Adrenal gland (tissue), 9 donors: ENCODE measurements at regions not wholly inside any gene's neighbourhood (a gene's known extent, or its start where the extent isn't known, plus 50 kb on each side); places are given as distances from the start of the nearest gene placed in this dataset.
A peak's percentile ranks its signal among the peaks of the same experiment; 100 is the strongest.

ENCODE experiments used
- DNase-seq, 7 donors: peaks; one replicate each; pipeline ENCODE4 v3.0.0-alpha.2; 2019 to 2020
- H3K27ac ChIP-seq, 5 donors: fragments of 200-600 bp; sonication (generic) in 4 of 5; 1 replicate in 3 of 5; 2 replicates in 2 of 5; pipeline versions ENCODE4 v1.5.1 to v1.8.0; 2016 to 2020; ENCODE audit warnings: mild to moderate bottlenecking in 1 of 5
- H3K27me3 ChIP-seq: fragments of 200-600 bp; 2 replicates; pipeline ENCODE4 v1.8.0; 2021
- H3K36me3 ChIP-seq, 2 donors: fragments of 200-600 bp; replicated peaks in 1 of 2; 1 replicate in 1 of 2; 2 replicates in 1 of 2; pipeline versions ENCODE4 v1.5.1 to v1.8.0; 2018 to 2022
- H3K4me1 ChIP-seq, 2 donors: fragments of 200-600 bp; replicated peaks in 1 of 2; 1 replicate in 1 of 2; 2 replicates in 1 of 2; pipeline versions ENCODE4 v1.5.1 to v1.8.0; 2018 to 2021
- H3K4me3 ChIP-seq, 4 donors: fragments of 200-600 bp; sonication (generic) in 3 of 4; one replicate each; pipeline ENCODE4 v1.5.1; 2016 to 2018
- H3K9me3 ChIP-seq, 3 donors: fragments of 200-600 bp; sonication (generic) in 1 of 3; replicated peaks in 1 of 3; 1 replicate in 2 of 3; 2 replicates in 1 of 3; pipeline versions ENCODE4 v1.5.1 to v1.8.0; 2016 to 2021
- POLR2A ChIP-seq, 2 donors: fragments of 450-650 bp; IDR thresholded peaks; one replicate each; pipeline ENCODE4 v1.6.1; 2017; ENCODE audit warnings: antibody characterized with exemption in 2 of 2, mild to moderate bottlenecking in 2 of 2, moderate library complexity in 1 of 2
- WGBS, 4 donors: extraction: QIAGEN DNeasy Blood & Tissue Kit in 2 of 4; methylation state at CpG; one replicate each; pipeline versions ENCODE4 v1.1.5 to v1.1.7; 2013 to 2017; 5-methylcytosine and 5-hydroxymethylcytosine counted together
- intact Hi-C, 2 donors: fragments of 100-400 bp; cut with DNase I; formaldehyde crosslinking; loops; one replicate each; pipeline versions ENCODE4 v1.14.1 to v1.15.0; 2022 to 2023
- TF ChIP-seq, protein P1 (sequence below), 6 experiments: fragments of 450-650 bp in 4 of 6; fragments of 200-600 bp in 2 of 6; sonication (generic) in 1 of 6; IDR thresholded peaks; 1 replicate in 5 of 6; 2 replicates in 1 of 6; pipeline versions ENCODE4 v1.5.1 to v1.8.0; 2016 to 2021; ENCODE audit warnings: antibody characterized with exemption in 6 of 6, mild to moderate bottlenecking in 2 of 6, moderate library complexity in 1 of 6
- donor health status: healthy with polysubstance abuse.
- donor health status: Bipolar disorder and iron deficiency.
- donor health status: DM: yes; HTN: yes; CAD: no.
- donor health status: DM: no; HTN: no; CAD: no.
- donor health status: DM: no; HTN: no; CAD: no.

DNA sequence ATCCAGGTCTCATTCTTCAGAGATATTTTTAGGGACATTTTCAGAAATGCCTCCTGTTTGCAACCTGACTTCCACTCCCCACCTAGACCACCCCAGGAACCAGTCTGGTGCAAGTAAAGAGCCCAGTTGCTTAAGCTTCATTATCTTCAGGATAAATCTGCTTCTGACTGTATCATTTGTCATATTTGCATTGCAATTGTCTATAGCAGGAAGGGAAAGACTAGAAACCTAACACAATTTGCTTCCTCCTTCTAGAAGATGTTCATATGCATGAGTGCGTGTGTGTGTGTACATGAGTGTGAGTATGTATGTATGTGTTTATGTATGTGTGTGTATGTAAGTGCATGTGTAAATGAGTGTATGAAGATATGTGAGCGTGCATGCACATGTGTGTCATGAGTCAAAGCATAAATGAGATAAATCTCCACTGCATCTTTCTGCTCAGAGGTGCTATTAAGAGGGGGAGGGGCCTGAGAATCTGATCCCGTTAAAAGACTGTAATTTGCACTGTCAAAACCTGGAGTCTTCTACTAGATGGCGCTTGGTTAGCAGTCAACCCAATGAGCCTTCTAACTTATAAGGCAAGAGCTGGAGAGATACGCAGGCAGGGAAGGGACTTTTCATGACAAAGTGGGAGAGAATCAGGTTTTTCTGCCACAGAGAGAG lies 178.8 kb upstream of the KL start:
- no peak for DNase-seq
- H3K4me3 ChIP-seq, result no peak overlapping the region
- whole genome bisulfite sequencing, 4 donors, result 84 to 91% (median 86%) methylated on average over 5 of the region's 5 CpGs
- peaks cover 0 to 6% (median 0%) of the 10 kb centered on the region in 3 donors for H3K9me3 ChIP-seq
- no peaks in the 10 kb centered on the region for H3K36me3 ChIP-seq
- no peak overlapping the region for H3K27ac ChIP-seq
- H3K27me3 ChIP-seq, result no peaks in the 10 kb centered on the region
- TF ChIP-seq POLR2A (IDR thresholded peaks at IDR 0.05), result no peak
- TF ChIP-seq, protein P1, sequence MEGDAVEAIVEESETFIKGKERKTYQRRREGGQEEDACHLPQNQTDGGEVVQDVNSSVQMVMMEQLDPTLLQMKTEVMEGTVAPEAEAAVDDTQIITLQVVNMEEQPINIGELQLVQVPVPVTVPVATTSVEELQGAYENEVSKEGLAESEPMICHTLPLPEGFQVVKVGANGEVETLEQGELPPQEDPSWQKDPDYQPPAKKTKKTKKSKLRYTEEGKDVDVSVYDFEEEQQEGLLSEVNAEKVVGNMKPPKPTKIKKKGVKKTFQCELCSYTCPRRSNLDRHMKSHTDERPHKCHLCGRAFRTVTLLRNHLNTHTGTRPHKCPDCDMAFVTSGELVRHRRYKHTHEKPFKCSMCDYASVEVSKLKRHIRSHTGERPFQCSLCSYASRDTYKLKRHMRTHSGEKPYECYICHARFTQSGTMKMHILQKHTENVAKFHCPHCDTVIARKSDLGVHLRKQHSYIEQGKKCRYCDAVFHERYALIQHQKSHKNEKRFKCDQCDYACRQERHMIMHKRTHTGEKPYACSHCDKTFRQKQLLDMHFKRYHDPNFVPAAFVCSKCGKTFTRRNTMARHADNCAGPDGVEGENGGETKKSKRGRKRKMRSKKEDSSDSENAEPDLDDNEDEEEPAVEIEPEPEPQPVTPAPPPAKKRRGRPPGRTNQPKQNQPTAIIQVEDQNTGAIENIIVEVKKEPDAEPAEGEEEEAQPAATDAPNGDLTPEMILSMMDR (IDR thresholded peaks at IDR 0.05), result no peak
- intact Hi-C loops, result no loop called here
- H3K4me1 ChIP-seq, result no peaks in the 10 kb centered on the region

DNA sequence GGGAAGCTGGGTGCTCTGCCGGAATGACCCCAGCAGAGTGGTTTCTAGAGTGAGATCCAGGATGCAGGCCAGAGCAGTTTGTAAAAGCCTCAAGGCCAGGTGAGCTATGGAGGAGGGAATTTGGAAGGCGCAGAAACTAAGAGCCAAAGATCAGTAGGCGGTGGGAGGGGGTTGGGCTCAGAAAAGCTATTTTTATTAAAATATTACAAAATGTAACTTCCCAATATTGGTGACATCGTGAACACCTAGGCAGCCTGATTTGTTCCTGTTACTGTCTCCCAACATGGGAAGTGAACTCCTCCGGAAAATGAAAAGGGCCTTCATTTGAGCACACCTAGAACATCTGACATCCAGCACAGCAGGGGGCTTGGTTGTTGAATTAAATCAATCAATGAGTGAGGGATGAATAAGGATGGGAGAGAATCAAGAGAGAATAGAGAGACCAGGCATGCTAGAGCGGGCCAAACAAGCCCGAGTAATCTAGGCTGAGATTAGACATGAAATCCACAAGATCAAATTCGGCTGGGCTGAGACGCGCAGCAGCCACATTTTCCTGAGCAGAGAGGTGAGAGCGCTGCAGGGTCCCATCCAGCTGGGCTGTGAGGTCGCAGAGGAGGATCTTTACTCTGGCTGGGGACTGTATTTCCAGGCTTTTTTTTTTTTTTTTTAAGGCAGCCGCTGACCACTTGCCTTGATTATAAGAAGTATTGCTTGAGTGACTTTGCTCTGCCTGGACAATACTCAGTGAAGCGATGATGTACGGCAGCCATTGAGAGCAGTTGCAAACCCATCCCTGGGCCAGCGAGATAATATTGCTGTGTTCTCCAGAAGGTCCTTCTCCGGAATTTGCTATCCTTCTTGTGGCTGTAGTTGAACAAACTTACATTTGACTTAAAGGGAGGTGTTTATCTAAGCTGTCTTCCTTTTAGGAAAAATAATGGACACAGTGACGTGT lies 178.0 kb upstream of the KL start:
- Histone ChIP-seq H3K9me3 (peaks cover 0 to 5% (median 0%) of the 10 kb centered on the region in 3 donors), H3K4me3 (no peak overlapping the region), H3K36me3 (no peaks in the 10 kb centered on the region), H3K27ac (peak overlapping the region in 2 of 5 donors; percentile 35 to 36), H3K4me1 (no peaks in the 10 kb centered on the region), H3K27me3 (no peaks in the 10 kb centered on the region)
- TF ChIP-seq, protein P1 (IDR thresholded peaks at IDR 0.05), result no peak
- TF ChIP-seq POLR2A (IDR thresholded peaks at IDR 0.05), result no peak
- 80 to 87% (median 84%) methylated on average over 18 of the region's 18 CpGs for WGBS, 4 donors
- no peak for DNase-seq
- intact Hi-C loops, result no loop called here

DNA sequence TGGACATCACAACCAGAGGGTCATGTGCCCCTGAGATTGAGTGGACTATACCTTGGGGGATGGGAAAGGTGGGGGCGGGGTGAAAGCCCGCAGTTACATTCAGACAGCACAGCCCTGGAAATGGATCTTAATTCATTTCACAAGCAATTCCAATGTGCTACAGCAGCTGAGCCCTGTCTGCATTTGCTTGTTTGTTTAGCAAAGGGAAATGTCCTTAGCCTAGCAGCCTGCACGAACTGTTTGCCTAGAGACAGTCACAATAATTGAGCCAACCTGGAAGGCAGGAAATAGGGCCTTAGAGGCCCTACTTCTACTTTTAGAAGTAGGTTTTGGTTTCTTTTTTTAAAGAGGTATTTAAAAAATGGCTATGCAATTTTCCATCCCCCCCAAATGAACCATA lies 177.3 kb upstream of the KL start:
- intact Hi-C loops, result no loop called here
- WGBS, 4 donors, result 46 to 58% (median 53%) methylated on average over 3 of the region's 3 CpGs
- H3K27ac ChIP-seq, result peak overlapping the region in 2 of 5 donors; percentile 35 to 36
- no peak overlapping the region for H3K4me3 ChIP-seq
- no peaks in the 10 kb centered on the region for H3K9me3 ChIP-seq
- no peaks in the 10 kb centered on the region for H3K4me1 ChIP-seq
- no peaks in the 10 kb centered on the region for H3K36me3 ChIP-seq
- peak in 1 of 7 donors; percentile 57 for DNase-seq
- no peaks in the 10 kb centered on the region for H3K27me3 ChIP-seq
- TF ChIP-seq, protein P1 (IDR thresholded peaks at IDR 0.05), result no peak
- no peak for TF ChIP-seq POLR2A (IDR thresholded peaks at IDR 0.05)

DNA sequence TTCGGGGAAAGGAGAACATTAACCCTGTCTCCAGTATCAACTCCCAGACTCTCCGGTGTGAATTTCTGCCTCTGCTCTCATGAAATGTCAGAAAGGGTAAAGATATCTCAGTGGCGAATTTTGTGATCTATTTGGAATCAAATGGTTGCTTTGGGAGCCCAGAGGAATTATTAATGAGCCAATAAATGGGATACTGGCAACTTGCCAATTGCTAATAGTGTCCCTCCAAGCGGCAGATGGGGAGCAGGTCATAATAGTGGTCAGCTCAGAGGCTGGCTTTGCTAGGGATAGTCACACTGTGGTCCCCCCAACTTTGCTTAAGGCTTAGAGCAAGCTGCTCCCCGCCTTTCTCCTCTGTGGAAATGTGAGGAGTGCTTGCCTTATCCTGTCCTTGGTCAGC lies 176.1 kb upstream of the KL start:
- 73 to 87% (median 82%) methylated on average over 5 of the region's 5 CpGs for WGBS, 4 donors
- no peak overlapping the region for H3K4me3 ChIP-seq

More for the DNA sequence above, 176.1 kb upstream of the KL start:
- intact Hi-C loops, result no loop called here
- no peak for DNase-seq
- Histone ChIP-seq H3K27ac (no peak overlapping the region), H3K9me3 (no peaks in the 10 kb centered on the region), H3K4me1 (no peaks in the 10 kb centered on the region), H3K27me3 (no peaks in the 10 kb centered on the region), H3K36me3 (no peaks in the 10 kb centered on the region)
- TF ChIP-seq, protein P1 (IDR thresholded peaks at IDR 0.05), result no peak
- no peak for TF ChIP-seq POLR2A (IDR thresholded peaks at IDR 0.05)
